ENCODE measurements at regions not wholly inside any gene's neighbourhood (a gene's known extent, or its start where the extent isn't known, plus 50 kb on each side); places are given as distances from the start of the nearest gene placed in this dataset.
A peak's percentile ranks its signal among the peaks of the same experiment; 100 is the strongest.

DNA sequence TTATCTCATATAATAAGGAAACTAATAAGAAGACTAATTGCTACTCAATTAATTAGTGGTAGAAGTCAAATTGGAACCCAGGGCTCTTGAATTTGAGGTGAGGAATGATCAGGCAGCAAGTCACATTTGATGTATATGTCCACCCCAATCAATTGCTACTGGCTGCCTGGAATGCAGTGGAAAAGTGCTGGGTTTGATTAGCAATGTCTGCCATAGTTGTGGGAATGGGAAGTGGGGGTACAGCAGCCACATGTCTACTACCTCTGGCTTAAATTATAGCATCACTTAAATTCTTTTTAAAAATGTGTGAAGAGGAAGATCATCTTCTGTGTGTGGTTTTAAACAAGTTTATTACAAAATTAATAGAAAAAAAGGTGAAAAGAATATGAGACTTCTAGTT lies 50.8 kb upstream of the NAV2 start:
- no peak for DNase-seq (ENCODE audit: low read depth)

DNA sequence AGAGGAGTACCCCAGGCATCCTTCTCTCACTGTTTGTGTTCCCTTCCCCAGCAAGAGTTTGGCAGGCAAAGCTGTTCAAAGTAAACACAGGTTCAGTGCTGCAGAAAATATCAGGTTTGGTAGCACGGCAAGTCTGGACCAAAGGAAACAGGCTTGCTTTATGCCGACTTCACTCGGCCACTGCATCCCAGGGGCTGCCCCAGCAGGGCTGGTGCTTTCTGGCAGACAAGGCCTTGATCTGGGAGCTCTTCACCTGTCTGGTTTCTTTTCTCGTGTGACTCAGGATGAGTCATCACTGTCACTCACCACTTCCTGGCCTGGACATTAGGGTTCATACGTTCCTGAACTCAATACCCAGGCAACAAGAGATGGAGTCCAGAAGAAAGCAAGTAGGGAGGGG lies 52.6 kb upstream of the NAV2 start:
- DNase-seq (ENCODE audit: low read depth) = no peak

DNA sequence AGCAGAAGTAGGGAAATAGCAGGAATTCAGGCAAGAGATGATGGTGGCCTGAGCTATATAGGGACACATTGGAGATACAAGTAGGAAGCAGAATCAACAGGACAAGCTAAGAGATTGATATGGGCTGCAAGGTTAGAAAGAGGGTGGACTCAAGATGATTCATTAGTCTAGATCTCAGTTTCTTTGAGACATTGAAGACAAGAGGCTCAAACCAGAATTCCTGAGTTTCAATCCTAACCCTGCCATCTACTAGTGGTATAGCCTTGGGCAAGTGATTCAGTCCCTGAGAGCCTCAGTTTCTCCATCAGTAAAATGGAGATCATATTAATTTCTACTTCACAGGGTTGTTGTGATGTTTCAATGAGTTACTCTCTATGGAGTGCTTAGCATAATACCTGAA lies 53.1 kb upstream of the NAV2 start:
- DNase-seq (ENCODE audit: low read depth) = no peak

- DNase-seq (ENCODE audit: low read depth) = no peak
Observed at GRCh38 chr11:19658344-19658743, 54.3 kb upstream of the NAV2 start.

DNA sequence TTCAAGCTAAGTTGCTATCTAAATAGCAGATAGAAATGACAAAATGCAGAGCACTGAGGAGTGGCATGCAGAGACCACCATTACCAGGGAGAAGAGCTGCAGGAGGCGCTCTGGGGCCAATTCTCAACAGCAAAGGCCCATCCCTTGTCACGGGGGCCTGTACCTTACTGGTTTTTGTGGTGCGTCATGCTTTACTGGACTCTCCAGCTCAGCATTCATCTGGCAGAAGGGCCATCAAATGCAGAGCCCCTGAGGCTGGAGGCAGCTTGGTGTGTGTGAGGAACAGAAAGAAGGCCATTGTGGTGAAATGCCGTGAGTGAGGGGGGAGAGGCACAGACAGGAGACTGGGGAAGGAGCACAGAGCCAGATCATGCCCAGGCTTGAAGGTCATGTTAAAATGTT lies 56.5 kb upstream of the NAV2 start:
- DNase-seq (ENCODE audit: low read depth) = no peak

GRCh38 chr11:19652623-19653375 lies 59.8 kb upstream of the NAV2 start:
- no peak for DNase-seq (ENCODE audit: low read depth)

- DNase-seq (ENCODE audit: low read depth) = no peak
Observed at GRCh38 chr11:19651653-19652052, 61.0 kb upstream of the NAV2 start.

DNA sequence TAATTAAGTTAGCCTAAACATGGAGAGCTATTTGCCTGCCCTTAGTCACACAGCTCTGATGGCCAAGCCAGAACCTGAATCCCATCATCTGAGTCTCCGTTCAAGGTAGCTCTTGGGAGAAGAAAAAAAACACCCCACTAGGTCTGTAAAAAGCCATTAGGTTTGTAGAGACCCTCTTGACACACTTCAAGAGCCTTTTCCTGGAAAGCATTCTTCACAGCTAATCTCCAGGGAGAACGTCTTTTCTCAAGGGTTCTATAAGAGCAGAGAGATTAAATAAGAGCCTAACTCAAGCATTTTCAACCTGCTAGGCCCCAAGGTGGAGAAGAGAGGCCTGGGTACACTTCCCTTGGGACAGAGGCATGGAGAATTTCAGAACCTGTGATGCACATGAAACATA lies 61.6 kb upstream of the NAV2 start:
- no peak for DNase-seq (ENCODE audit: low read depth)

- DNase-seq (ENCODE audit: low read depth) = no peak
Observed at GRCh38 chr11:19650467-19650866, 62.2 kb upstream of the NAV2 start.

- DNase-seq (ENCODE audit: low read depth) = no peak
Observed at GRCh38 chr11:19649751-19650150, 62.9 kb upstream of the NAV2 start.

DNA sequence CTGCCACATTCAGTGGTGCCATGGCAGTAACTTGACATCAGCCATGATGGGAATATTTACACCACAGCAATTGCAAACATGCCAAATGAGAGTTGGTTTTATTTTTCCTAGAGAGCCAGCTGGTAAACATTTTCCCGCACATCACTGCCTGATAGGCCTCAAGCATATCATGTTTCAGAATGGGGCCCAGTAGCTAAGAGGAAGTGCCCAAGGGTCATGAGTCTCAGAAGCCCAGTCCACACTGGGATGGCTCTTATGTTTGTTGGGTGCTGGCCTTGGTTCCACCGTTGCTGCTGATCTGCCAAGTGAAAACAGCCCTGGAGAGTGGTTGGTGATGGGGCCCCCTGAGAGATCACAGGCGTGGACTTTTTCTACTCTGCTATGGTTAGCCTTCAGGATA lies 64.3 kb upstream of the NAV2 start:
- DNase-seq (ENCODE audit: low read depth) = no peak

DNA sequence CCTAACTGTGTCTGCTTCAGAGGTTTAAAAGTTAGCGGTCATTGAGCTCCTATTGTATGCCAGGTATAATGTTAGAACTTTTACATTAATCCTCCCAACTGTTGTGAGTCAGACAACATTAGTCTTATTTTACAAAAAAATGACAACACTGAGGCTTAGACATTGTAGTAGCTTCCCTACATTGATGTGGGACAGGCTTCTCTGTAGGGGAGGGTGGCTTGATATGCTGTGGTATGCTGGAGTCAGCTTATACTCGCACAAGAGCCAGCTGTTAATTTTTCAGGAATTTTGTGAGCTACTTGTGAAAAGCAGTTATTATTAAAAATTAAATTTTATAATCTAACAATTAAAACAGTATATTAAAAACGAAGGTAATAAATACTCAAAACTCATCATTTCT lies 64.8 kb upstream of the NAV2 start:
- no peak for DNase-seq (ENCODE audit: low read depth)

- DNase-seq (ENCODE audit: low read depth) = peak; percentile 77
Observed at GRCh38 chr11:19646921-19647320, 65.7 kb upstream of the NAV2 start.

GRCh38 chr11:19646308-19646707 lies 66.3 kb upstream of the NAV2 start:
- DNase-seq (ENCODE audit: low read depth) = no peak

GRCh38 chr11:19644316-19644715 lies 68.3 kb upstream of the NAV2 start:
- no peak for DNase-seq (ENCODE audit: low read depth)

- no peak for DNase-seq (ENCODE audit: low read depth)
Observed at GRCh38 chr11:19642185-19643158, 70.2 kb upstream of the NAV2 start.

DNA sequence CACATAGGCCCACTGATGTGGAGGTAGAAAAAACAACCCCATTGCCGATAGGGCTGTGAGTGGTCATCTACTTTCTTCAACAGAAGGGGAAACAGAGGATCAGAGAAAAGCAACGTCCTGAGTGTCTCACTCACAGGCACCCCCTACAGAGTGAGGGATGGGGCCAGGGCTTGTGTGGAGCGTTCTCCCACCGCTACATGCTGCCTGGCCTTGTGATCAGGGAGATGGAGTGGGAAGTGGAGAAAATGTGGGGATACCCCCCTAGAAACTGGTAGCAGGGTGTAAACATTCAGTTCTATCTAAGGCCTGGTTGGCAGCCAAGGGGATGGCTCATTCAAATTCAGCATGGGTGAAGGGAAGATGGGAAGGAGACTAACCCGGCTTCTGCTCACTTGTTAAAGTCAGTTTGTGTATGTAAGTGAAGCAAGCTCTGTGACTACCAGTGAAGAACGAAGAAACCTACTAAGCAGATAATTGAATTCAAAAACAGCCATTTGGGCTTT lies 73.0 kb upstream of the NAV2 start:
- no peak for DNase-seq (ENCODE audit: low read depth)

GRCh38 chr11:19635332-19635731 lies 77.3 kb upstream of the NAV2 start:
- no peak for DNase-seq (ENCODE audit: low read depth)

DNA sequence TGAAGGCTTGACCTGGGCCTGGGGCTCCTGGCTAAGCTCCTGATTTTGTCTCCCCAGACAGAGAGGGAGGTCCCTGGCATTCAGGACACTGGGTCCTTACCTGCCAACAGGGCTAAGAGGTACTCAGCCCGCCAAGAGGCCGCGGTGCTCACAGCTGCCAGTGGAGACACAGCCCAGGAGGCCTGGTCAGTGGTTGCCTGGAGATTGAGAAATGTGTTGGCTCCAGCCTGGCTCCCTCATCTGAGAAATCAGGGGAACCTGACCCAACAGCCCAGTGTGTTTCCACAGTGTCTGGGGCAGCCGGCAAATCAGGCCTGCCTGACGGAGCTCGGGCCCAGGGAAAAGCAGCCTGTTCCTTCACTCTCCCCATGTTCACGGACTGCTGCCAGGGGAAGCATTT lies 79.4 kb upstream of the NAV2 start:
- no peak for DNase-seq (ENCODE audit: low read depth)

DNA sequence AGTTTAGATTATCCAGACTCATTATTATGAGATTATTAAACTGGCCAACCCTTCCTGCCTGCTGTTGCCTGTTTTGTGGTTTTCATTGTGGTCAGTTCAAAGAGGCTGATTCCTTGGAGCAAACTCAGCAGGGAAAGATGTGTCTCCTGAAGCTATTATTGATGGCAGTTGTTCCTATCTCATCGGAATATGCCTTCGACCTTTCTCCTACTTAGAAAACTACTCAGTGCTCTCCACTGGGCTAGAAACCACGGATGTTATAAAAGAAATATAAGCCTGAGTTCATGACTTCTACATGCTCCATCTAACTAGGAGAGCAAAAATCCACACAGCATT lies 80.2 kb upstream of the NAV2 start:
- no peak for DNase-seq (ENCODE audit: low read depth)

DNA sequence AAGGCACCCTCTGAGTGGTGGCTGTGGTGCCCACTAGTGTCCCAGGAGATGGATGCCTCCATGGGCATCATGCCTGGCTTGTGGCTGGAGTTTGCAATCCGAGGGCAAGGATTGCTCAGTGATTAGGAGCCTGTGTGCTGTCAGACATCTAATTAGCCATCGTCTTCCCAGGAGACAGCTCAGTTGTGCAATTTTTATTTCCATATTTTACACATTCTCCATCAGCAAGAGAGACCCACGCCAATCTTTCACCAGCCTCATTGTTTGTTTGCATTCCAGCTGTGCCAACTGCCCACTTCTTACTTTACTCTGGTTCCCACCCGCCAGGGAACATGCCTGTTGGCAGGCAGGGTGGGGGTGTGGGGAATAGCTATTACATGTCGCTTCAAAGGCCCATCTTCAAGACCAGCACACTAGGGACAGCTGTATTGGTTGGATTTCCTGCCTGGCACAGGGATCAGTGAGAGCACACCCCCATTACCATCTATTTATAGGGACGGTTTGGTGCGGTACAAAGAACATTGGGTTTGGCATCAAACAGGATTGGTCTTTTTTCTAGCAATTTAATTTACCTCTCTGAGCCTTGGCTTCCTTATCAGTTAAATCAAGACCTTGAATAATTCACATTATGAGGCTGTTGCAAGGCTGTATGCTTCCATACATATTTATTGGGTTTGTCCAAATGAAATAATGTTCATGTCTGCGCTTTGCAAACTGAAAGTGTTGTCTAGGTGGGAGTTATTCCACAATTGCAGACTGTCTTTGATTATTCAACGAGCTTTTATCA lies 80.7 kb upstream of the NAV2 start:
- no peak for DNase-seq (ENCODE audit: low read depth)

DNA sequence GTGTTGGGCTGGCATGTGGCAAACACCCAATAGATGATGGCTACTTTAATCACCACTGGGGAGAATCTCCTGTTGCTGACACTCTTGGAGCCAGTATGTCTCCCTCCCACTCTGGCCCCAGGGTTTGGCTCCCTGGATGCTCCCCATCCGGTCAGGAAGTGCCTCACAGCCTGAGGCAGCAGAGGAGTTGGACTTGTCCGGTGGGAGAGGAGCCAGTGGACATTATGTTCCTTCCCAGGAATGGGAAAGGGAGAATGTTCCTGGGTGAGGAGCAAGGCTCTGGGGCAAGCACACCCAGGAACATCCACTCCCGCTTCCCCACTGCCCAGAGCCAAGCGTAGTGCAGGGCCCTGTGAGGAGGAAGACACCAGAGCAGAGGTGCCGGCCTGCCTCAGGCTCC lies 84.6 kb upstream of the NAV2 start:
- no peak for DNase-seq (ENCODE audit: low read depth)

DNA sequence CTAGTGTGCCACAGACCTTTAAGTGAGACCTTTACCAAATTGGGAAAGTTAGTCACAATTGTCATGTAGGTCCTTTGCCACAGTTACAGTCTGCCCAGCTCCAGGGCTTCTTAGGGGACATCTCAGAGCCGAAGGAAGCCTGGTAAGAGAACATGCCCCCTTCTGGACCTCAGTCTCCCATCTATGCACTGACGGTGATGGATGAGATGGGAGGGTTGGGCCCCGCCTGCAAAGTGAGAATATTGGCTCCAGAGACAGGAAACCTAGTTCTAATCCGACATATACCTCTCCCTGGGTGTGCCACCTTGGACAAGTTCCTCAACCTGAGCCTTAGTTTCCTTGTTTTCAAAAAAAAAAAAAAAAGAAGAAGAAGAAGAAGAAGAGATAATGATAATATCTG lies 85.1 kb upstream of the NAV2 start:
- no peak for DNase-seq (ENCODE audit: low read depth)

All from non-pigmented ciliary epithelial cell (primary cell).